Lower leg skin (tissue), 3 donors: ENCODE measurements at regions not wholly inside any gene's neighbourhood (a gene's known extent, or its start where the extent isn't known, plus 50 kb on each side); places are given as distances from the start of the nearest gene placed in this dataset.

Experiments
- POLR2A ChIP-seq, 2 donors: fragments of 450-650 bp; IDR thresholded peaks; one replicate each; pipeline ENCODE4 v1.6.1; 2016 to 2017; ENCODE audit warnings: antibody characterized with exemption in 2 of 2, mild to moderate bottlenecking in 1 of 2, moderate library complexity in 1 of 2
- TF ChIP-seq, protein P1 (sequence below), 3 donors: fragments of 450-650 bp; IDR thresholded peaks; one replicate each; pipeline ENCODE4 v1.5.1; 2016; ENCODE audit warnings: antibody characterized with exemption in 3 of 3, mild to moderate bottlenecking in 3 of 3, moderate library complexity in 2 of 3

DNA sequence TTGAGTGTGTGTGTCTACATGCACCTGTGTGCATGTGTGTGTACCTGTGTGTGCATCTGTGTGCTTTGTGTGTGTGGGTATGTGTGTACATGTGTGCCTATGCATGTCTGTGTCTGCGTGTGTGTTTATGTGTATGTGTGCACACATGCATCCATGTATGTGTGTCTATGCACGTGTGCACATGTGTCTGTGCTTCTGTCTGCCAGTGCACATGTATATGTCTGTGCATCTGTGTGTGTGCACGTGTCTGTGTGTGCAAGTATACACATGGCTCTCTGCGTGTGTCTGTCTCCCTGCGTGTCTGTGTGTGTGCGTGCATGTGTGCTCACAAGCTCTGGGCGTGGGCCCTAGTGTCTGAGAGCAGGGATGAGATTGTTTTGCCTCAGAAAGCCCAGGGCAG, 85.3 kb upstream of the SEC14L1 start:
- TF ChIP-seq, protein P1, sequence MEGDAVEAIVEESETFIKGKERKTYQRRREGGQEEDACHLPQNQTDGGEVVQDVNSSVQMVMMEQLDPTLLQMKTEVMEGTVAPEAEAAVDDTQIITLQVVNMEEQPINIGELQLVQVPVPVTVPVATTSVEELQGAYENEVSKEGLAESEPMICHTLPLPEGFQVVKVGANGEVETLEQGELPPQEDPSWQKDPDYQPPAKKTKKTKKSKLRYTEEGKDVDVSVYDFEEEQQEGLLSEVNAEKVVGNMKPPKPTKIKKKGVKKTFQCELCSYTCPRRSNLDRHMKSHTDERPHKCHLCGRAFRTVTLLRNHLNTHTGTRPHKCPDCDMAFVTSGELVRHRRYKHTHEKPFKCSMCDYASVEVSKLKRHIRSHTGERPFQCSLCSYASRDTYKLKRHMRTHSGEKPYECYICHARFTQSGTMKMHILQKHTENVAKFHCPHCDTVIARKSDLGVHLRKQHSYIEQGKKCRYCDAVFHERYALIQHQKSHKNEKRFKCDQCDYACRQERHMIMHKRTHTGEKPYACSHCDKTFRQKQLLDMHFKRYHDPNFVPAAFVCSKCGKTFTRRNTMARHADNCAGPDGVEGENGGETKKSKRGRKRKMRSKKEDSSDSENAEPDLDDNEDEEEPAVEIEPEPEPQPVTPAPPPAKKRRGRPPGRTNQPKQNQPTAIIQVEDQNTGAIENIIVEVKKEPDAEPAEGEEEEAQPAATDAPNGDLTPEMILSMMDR (IDR thresholded peaks at IDR 0.05), result no peak
- TF ChIP-seq POLR2A (IDR thresholded peaks at IDR 0.05), result no peak
